ENCODE measurements at regions not wholly inside any gene's neighbourhood (a gene's known extent, or its start where the extent isn't known, plus 50 kb on each side); places are given as distances from the start of the nearest gene placed in this dataset.

GRCh38 chr1:200496937-200497336 lies 87.1 kb upstream of the ZNF281 start:
- Histone ChIP-seq H3K4me3 (ENCODE audit: insufficient read depth, low read length) (no peak overlapping the region), H3K9me3 (ENCODE audit: low read depth, low read length) (no peaks in the 10 kb centered on the region), H3K4me1 (ENCODE audit: insufficient read depth, low read length) (no peaks in the 10 kb centered on the region), H2AFZ (ENCODE audit: low read length) (no peak overlapping the region), H3K27me3 (ENCODE audit: insufficient read depth, low read length) (peaks cover 3% of the 10 kb centered on the region), H3K36me3 (ENCODE audit: insufficient read depth, low read length) (no peaks in the 10 kb centered on the region), H3K27ac (ENCODE audit: low read depth, low read length) (no peak overlapping the region), H3K79me2 (ENCODE audit: insufficient read depth, low read length) (no peaks in the 10 kb centered on the region), H4K20me1 (ENCODE audit: insufficient read depth, low read length) (no peaks in the 10 kb centered on the region), H3K4me2 (ENCODE audit: insufficient read depth, low read length) (no peak overlapping the region)
- TF ChIP-seq CTCF (IDR thresholded peaks at IDR 0.05; ENCODE audit: extremely low read depth, low read depth, low read length), result peak; percentile 25
- no peak for DNase-seq (ENCODE audit: insufficient read length, low spot score, missing footprints)

GRCh38 chr1:200495901-200496300 lies 86.1 kb upstream of the ZNF281 start:
- Histone ChIP-seq H2AFZ (ENCODE audit: low read length) (no peak overlapping the region), H3K27ac (ENCODE audit: low read depth, low read length) (no peak overlapping the region), H3K9me3 (ENCODE audit: low read depth, low read length) (no peaks in the 10 kb centered on the region), H3K79me2 (ENCODE audit: insufficient read depth, low read length) (no peaks in the 10 kb centered on the region), H3K27me3 (ENCODE audit: insufficient read depth, low read length) (peaks cover 3% of the 10 kb centered on the region), H3K4me3 (ENCODE audit: insufficient read depth, low read length) (no peak overlapping the region), H4K20me1 (ENCODE audit: insufficient read depth, low read length) (no peaks in the 10 kb centered on the region), H3K36me3 (ENCODE audit: insufficient read depth, low read length) (no peaks in the 10 kb centered on the region), H3K4me1 (ENCODE audit: insufficient read depth, low read length) (no peaks in the 10 kb centered on the region), H3K4me2 (ENCODE audit: insufficient read depth, low read length) (no peak overlapping the region)
- DNase-seq (ENCODE audit: insufficient read length, low spot score, missing footprints), result no peak
- TF ChIP-seq CTCF (IDR thresholded peaks at IDR 0.05; ENCODE audit: extremely low read depth, low read depth, low read length), result no peak

GRCh38 chr1:200493344-200493743 lies 83.5 kb upstream of the ZNF281 start:
- no peak for TF ChIP-seq CTCF (IDR thresholded peaks at IDR 0.05; ENCODE audit: extremely low read depth, low read depth, low read length)
- Histone ChIP-seq H3K4me2 (ENCODE audit: insufficient read depth, low read length) (no peak overlapping the region), H4K20me1 (ENCODE audit: insufficient read depth, low read length) (no peaks in the 10 kb centered on the region), H3K27ac (ENCODE audit: low read depth, low read length) (no peak overlapping the region), H3K4me1 (ENCODE audit: insufficient read depth, low read length) (peaks cover 2% of the 10 kb centered on the region), H3K4me3 (ENCODE audit: insufficient read depth, low read length) (no peak overlapping the region), H3K27me3 (ENCODE audit: insufficient read depth, low read length) (no peaks in the 10 kb centered on the region), H3K9me3 (ENCODE audit: low read depth, low read length) (no peaks in the 10 kb centered on the region), H3K79me2 (ENCODE audit: insufficient read depth, low read length) (no peaks in the 10 kb centered on the region), H2AFZ (ENCODE audit: low read length) (no peak overlapping the region), H3K36me3 (ENCODE audit: insufficient read depth, low read length) (no peaks in the 10 kb centered on the region)
- no peak for DNase-seq (ENCODE audit: insufficient read length, low spot score, missing footprints)

- Histone ChIP-seq H3K4me2 (ENCODE audit: insufficient read depth, low read length) (no peak overlapping the region), H3K4me3 (ENCODE audit: insufficient read depth, low read length) (no peak overlapping the region), H4K20me1 (ENCODE audit: insufficient read depth, low read length) (no peaks in the 10 kb centered on the region), H3K27ac (ENCODE audit: low read depth, low read length) (no peak overlapping the region), H3K9me3 (ENCODE audit: low read depth, low read length) (no peaks in the 10 kb centered on the region), H3K4me1 (ENCODE audit: insufficient read depth, low read length) (peaks cover 4% of the 10 kb centered on the region), H3K27me3 (ENCODE audit: insufficient read depth, low read length) (no peaks in the 10 kb centered on the region), H3K79me2 (ENCODE audit: insufficient read depth, low read length) (no peaks in the 10 kb centered on the region), H3K36me3 (ENCODE audit: insufficient read depth, low read length) (no peaks in the 10 kb centered on the region), H2AFZ (ENCODE audit: low read length) (no peak overlapping the region)
- no peak for DNase-seq (ENCODE audit: insufficient read length, low spot score, missing footprints)
- no peak for TF ChIP-seq CTCF (IDR thresholded peaks at IDR 0.05; ENCODE audit: extremely low read depth, low read depth, low read length)
These were observed 81.3 kb upstream of the ZNF281 start for GRCh38 chr1:200491103-200491502.

Measured in osteoblast (primary cell).